Effector memory CD4-positive, alpha-beta T cell (primary cell): ENCODE measurements at regions not wholly inside any gene's neighbourhood (a gene's known extent, or its start where the extent isn't known, plus 50 kb on each side); places are given as distances from the start of the nearest gene placed in this dataset.

Experiments
- DNase-seq, 3 donors: peaks; one replicate each; pipeline ENCODE4 v3.0.0-alpha.2; 2020
- H3K27ac ChIP-seq: 2 replicates; pipeline ENCODE4 v1.7.0; 2013; ENCODE audit warnings: mild to moderate bottlenecking, low read length, moderate library complexity; ENCODE audit not compliant: insufficient read depth, poor library complexity, severe bottlenecking
- H3K27me3 ChIP-seq: replicated peaks from 2 replicates; pipeline ENCODE4 v1.7.0; 2013; ENCODE audit warnings: mild to moderate bottlenecking, low read length; ENCODE audit not compliant: insufficient read depth, control insufficient read depth, poor library complexity, severe bottlenecking
- H3K36me3 ChIP-seq: 2 replicates; pipeline ENCODE4 v1.7.0; 2013; ENCODE audit warnings: mild to moderate bottlenecking, low read length, moderate library complexity; ENCODE audit not compliant: control insufficient read depth, insufficient read depth
- H3K4me1 ChIP-seq: 2 replicates; pipeline ENCODE4 v1.7.0; 2013; ENCODE audit warnings: low read length, mild to moderate bottlenecking; ENCODE audit not compliant: control insufficient read depth, insufficient read depth, poor library complexity, severe bottlenecking
- H3K4me3 ChIP-seq: 2 replicates; pipeline ENCODE4 v1.7.0; 2013; ENCODE audit warnings: low read length, low read depth, mild to moderate bottlenecking; ENCODE audit not compliant: insufficient read depth, poor library complexity, severe bottlenecking
- H3K9me3 ChIP-seq: 2 replicates; pipeline ENCODE4 v1.7.0; 2013; ENCODE audit warnings: mild to moderate bottlenecking, low read length, moderate library complexity; ENCODE audit not compliant: control insufficient read depth

DNA sequence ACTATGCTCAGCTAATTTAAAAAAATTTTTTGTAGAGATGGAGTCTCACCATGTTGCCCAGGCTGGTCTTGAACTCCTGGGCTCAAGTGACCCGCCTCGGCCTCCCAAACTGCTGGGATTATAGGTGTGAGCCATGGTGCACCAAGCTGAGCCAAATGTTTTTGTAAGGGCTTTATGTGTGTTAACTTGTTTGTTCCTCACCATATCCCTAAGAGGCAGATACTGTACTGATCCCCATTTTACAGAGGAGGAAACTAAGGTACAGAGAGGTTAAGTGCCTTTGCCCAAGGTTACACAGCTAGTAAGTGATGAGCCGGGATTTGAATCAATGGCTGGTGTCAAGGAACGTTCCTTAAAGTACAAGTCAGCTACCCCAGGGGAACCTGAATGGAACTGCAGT is 85.3 kb upstream of the KLF7 start:
- no peaks in the 10 kb centered on the region for H3K9me3 ChIP-seq
- no peaks in the 10 kb centered on the region for H3K36me3 ChIP-seq
- no peaks in the 10 kb centered on the region for H3K4me1 ChIP-seq
- DNase-seq: no peak
- no peak overlapping the region for H3K27ac ChIP-seq
- H3K27me3 ChIP-seq: no peaks in the 10 kb centered on the region
- no peak overlapping the region for H3K4me3 ChIP-seq

DNA sequence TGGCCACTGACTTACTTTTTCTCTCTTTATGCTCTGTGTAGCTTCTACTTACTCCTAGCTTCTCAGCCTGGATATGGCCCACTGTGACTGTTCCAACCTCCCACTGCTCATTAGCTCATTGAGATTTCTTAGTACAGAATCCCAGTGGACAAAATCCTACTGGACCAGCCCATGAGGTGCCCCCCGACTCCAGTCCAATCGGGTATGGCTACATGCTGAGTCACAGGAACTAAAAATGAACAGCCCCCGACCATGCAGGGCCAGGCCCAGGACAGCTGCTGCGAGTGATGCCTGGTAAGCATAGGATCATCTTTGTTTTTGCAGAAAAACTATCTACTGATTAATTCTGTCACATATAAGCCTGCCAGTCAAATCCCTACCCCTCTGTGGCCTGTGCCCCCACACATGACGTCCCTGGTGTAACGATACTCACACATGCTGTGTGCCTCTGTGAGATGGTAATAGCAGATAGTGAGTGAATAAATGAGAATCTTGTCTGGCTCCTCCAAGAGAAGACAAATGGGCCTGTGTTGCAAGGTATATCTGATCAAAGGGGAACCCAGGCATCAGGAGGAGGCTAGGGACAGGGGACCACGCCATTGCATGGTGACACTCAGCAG is 85.9 kb upstream of the KLF7 start:
- no peak overlapping the region for H3K4me3 ChIP-seq
- no peaks in the 10 kb centered on the region for H3K4me1 ChIP-seq
- no peaks in the 10 kb centered on the region for H3K27me3 ChIP-seq
- DNase-seq: no peak
- H3K27ac ChIP-seq: no peak overlapping the region
- H3K36me3 ChIP-seq: no peaks in the 10 kb centered on the region
- no peaks in the 10 kb centered on the region for H3K9me3 ChIP-seq

DNA sequence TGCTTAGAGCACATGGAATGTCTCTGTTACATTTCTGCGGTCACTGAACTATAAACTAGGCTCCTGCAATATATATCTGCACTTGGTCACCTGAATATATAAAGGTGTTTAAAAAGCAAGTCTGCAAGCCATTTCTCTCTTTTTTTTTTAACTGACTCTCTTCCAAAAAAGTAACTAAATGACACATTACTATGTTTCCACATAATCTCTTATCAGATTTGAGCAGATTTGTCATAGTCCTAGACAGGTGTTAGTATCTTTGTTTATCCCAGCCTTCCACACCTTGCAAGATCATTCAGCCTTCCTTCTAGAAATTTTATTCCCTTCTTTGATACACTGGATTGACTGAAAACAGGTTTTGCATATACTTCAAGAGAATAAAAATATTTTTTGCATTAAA is 86.7 kb upstream of the KLF7 start:
- Histone ChIP-seq H3K4me1 (no peaks in the 10 kb centered on the region), H3K27me3 (no peaks in the 10 kb centered on the region), H3K36me3 (no peaks in the 10 kb centered on the region), H3K27ac (no peak overlapping the region), H3K4me3 (no peak overlapping the region), H3K9me3 (no peaks in the 10 kb centered on the region)
- no peak for DNase-seq

DNA sequence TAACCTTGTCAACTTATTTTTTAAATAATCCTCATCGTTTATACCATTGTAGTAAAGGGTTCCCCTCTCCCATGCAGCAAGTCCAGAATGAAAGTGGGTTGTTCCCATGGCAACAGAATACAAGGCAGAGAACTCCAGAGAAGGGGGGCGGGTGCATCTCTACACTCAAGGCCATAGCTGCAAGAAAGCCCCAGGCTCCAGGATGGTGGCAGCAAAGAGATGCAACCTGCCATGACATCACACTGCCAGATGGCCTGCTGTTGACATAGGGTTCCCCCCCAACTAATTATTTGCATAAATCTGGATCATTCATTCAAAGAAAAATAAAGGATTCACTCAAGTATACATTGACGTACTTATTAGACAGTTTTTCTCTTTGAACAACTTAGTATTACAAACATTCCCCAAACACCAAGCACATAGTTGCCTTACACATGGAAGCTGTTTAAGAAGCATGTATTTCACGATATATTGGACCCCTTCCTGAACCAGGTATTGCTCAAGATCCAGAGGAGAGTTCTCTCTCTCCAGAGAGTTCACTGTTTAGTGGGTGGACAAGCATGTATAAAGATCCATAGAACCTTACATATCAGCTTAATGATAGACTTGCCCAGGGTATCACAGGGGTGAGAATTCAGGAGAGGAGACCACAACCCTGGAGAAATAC is 87.4 kb upstream of the KLF7 start:
- Histone ChIP-seq H3K27ac (no peak overlapping the region), H3K27me3 (no peaks in the 10 kb centered on the region), H3K9me3 (no peaks in the 10 kb centered on the region), H3K36me3 (no peaks in the 10 kb centered on the region), H3K4me1 (no peaks in the 10 kb centered on the region), H3K4me3 (no peak overlapping the region)
- no peak for DNase-seq

DNA sequence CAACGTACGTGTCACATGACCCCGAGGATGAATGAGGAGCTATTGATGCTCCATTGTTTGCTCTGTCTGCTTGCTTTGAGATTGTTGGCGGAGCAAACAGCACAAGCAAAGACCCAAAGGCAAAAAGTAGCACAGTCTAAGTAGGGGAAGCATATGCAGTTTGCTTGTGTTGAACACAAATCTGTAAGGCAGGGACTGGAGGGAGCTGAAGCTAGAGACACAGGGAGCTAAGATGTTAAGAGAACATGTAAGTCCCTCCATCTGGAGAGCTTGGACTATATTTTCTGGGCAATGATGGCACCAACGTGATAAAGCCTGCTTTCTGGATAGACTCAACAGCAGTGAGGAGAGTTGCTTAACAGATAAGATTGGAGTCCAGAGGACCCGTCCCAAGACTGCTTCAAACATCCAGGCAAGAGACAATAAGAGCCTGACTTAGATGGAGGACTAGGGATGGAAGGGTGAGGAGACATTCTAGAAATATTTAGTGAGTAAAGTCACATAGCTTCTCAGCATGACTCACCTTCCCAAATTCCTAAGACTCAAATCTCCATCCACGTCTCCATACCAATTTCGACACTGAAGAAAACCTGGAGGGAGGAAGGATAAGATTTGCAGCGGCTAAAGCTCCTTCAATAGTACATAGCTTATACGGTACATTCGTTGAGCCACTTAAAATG is 88.1 kb upstream of the KLF7 start:
- H3K27me3 ChIP-seq: no peaks in the 10 kb centered on the region
- H3K4me1 ChIP-seq: no peaks in the 10 kb centered on the region
- DNase-seq: no peak
- H3K9me3 ChIP-seq: no peaks in the 10 kb centered on the region
- H3K27ac ChIP-seq: no peak overlapping the region
- no peak overlapping the region for H3K4me3 ChIP-seq
- no peaks in the 10 kb centered on the region for H3K36me3 ChIP-seq

DNA sequence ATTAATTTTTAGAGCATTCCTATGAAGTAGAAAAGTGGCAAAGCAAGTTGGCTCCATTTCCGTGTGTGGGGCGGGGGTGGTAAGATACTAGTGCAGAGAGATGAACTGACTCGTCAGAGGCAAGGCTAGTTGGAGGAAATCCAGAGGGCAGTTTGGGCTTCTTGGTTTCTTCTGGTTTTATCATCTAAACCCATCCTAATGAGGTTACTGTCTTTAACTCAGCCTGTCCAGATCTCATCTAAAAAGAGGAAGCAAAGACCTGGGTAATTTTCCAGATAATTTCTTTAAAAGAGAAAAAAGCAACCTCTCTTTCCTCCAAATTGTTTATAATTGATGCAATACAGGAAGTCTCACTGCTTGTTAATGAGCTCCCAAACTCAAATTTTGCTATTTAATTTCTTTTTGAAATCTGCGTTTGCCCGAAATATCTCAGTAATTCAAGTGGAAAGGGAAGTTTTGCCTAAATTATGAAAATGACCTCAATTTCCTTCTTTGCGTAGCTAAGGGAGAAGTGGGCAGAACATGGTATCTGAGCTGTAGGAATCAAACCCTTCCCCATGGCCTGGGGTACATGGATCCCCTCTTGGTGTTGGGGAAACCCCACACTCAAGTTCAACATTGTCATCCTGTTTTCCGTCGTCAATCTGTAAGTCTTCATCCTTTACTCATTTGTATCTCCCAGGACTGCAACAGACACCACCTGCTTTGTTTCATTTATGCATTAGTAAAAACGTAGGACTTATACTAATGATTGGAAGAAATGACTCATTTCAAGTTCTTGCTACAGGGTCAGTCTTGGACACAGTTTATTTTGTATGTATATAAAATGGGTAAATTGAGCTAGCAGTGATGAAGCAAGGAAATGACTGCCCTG is 89.1 kb upstream of the KLF7 start:
- Histone ChIP-seq H3K9me3 (no peaks in the 10 kb centered on the region), H3K27me3 (no peaks in the 10 kb centered on the region), H3K4me3 (no peak overlapping the region), H3K27ac (no peak overlapping the region), H3K36me3 (no peaks in the 10 kb centered on the region), H3K4me1 (no peaks in the 10 kb centered on the region)
- DNase-seq: no peak

- Histone ChIP-seq H3K9me3 (no peaks in the 10 kb centered on the region), H3K4me1 (no peaks in the 10 kb centered on the region), H3K27ac (no peak overlapping the region), H3K36me3 (no peaks in the 10 kb centered on the region), H3K4me3 (no peak overlapping the region), H3K27me3 (no peaks in the 10 kb centered on the region)
- no peak for DNase-seq
Measured at GRCh38 chr2:207255565-207256470, 90.1 kb upstream of the KLF7 start.

- no peak for DNase-seq
- no peaks in the 10 kb centered on the region for H3K4me1 ChIP-seq
- H3K36me3 ChIP-seq: no peaks in the 10 kb centered on the region
- no peaks in the 10 kb centered on the region for H3K27me3 ChIP-seq
- H3K9me3 ChIP-seq: no peaks in the 10 kb centered on the region
- no peak overlapping the region for H3K4me3 ChIP-seq
- H3K27ac ChIP-seq: no peak overlapping the region
Measured at GRCh38 chr2:207256476-207257207, 90.9 kb upstream of the KLF7 start.
